Fibroblast of pulmonary artery (primary cell): ENCODE measurements at regions not wholly inside any gene's neighbourhood (a gene's known extent, or its start where the extent isn't known, plus 50 kb on each side); places are given as distances from the start of the nearest gene placed in this dataset.

Experiments
- DNase-seq: peaks from one replicate; pipeline ENCODE4 v3.0.0-alpha.2; 2010; ENCODE audit warnings: low read depth
- H3K4me3 ChIP-seq: replicated peaks from 2 replicates; pipeline ENCODE4 v1.5.1; 2011; ENCODE audit warnings: low read depth, mild to moderate bottlenecking, control low read depth, low read length, moderate library complexity
- CTCF ChIP-seq: IDR thresholded peaks from 2 replicates; pipeline ENCODE4 v1.5.1; 2011; ENCODE audit warnings: mild to moderate bottlenecking, control low read depth, low read length, inconsistent platforms; ENCODE audit errors: missing control alignments

GRCh38 chr15:37882640-37883039 lies 51.8 kb upstream of the TMCO5A start:
- no peak overlapping the region for H3K4me3 ChIP-seq
- DNase-seq = no peak
- TF ChIP-seq CTCF = no peak
